SU-DHL-6 (cell line): ENCODE measurements at regions not wholly inside any gene's neighbourhood (a gene's known extent, or its start where the extent isn't known, plus 50 kb on each side); places are given as distances from the start of the nearest gene placed in this dataset.

Experiments
- H2AFZ ChIP-seq: fragments of 200-600 bp; sonication (generic); 2 replicates; pipeline ENCODE4 v1.6.1; 2014; ENCODE audit warnings: low read depth, mild to moderate bottlenecking, moderate library complexity, mixed read lengths, antibody characterized with exemption, low read length; ENCODE audit not compliant: severe bottlenecking
- H3F3A ChIP-seq: fragments of 200-600 bp; shearing (Covaris generic); 2 replicates; pipeline ENCODE4 v1.6.0; 2016; ENCODE audit warnings: antibody characterized with exemption, mild to moderate bottlenecking; ENCODE audit not compliant: insufficient read depth
- H3K27ac ChIP-seq: fragments of 200-600 bp; sonication (generic); 2 replicates; pipeline ENCODE4 v1.5.1; 2016; ENCODE audit warnings: low read depth, mild to moderate bottlenecking, low read length, moderate library complexity, mixed read lengths
- H3K27me3 ChIP-seq: fragments of 200-600 bp; sonication (generic), shearing (Covaris generic); 2 replicates; pipeline ENCODE4 v1.6.0; 2014; ENCODE audit warnings: mild to moderate bottlenecking, low read length
- H3K36me3 ChIP-seq: fragments of 200-600 bp; sonication (generic); 2 replicates; pipeline ENCODE4 v1.6.1; 2014; ENCODE audit warnings: mild to moderate bottlenecking, low read length, mixed read lengths
- H3K4me2 ChIP-seq: fragments of 300-600, 200-600 bp; shearing (Covaris generic), sonication (generic); 2 replicates; pipeline ENCODE4 v1.6.0; 2014; ENCODE audit warnings: low read length, low read depth, mild to moderate bottlenecking; ENCODE audit not compliant: poor library complexity, severe bottlenecking
- H3K4me3 ChIP-seq: fragments of 200-600 bp; sonication (generic); 2 replicates; pipeline ENCODE4 v1.5.1; 2014; ENCODE audit warnings: antibody characterized with exemption, low read length, mild to moderate bottlenecking, mixed read lengths; ENCODE audit not compliant: insufficient read depth, poor library complexity, severe bottlenecking
- H3K79me2 ChIP-seq: fragments of 200-600 bp; sonication (generic); 2 replicates; pipeline ENCODE4 v1.6.1; 2014; ENCODE audit warnings: mild to moderate bottlenecking, low read length, moderate library complexity; ENCODE audit not compliant: insufficient read depth
- H3K9ac ChIP-seq: fragments of 200-600 bp; sonication (generic); 2 replicates; pipeline ENCODE4 v1.7.0; 2014; ENCODE audit warnings: mild to moderate bottlenecking, low read length
- H3K9me2 ChIP-seq: fragments of 200-600 bp; sonication (generic); replicated peaks from 2 replicates; pipeline ENCODE4 v1.6.1; 2014; ENCODE audit warnings: low read length; ENCODE audit not compliant: insufficient read depth
- H3K9me3 ChIP-seq: fragments of 200-600 bp; sonication (generic); 2 replicates; pipeline ENCODE4 v1.6.1; 2014; ENCODE audit warnings: low read length, mixed read lengths; ENCODE audit not compliant: insufficient read depth
- H4K20me1 ChIP-seq: fragments of 200-600 bp; sonication (generic); 2 replicates; pipeline ENCODE4 v1.6.1; 2014; ENCODE audit warnings: low read depth, mild to moderate bottlenecking, antibody characterized with exemption, low read length, moderate library complexity, mixed read lengths
- EZH2phosphoT487 ChIP-seq: fragments of 200-600 bp; sonication (generic), shearing (Covaris generic); conservative IDR thresholded peaks from 2 replicates; pipeline ENCODE4 v1.6.1; 2018; ENCODE audit warnings: mild to moderate bottlenecking, antibody characterized with exemption, low read length, moderate library complexity, mixed read lengths
- TF ChIP-seq, protein P1 (sequence below): fragments of 200-600 bp; sonication (generic); IDR thresholded peaks from one replicate; pipeline ENCODE4 v1.5.1; 2017; ENCODE audit warnings: antibody characterized with exemption, mild to moderate bottlenecking, low read length, moderate library complexity; ENCODE audit not compliant: insufficient read depth, poor library complexity, severe bottlenecking

DNA sequence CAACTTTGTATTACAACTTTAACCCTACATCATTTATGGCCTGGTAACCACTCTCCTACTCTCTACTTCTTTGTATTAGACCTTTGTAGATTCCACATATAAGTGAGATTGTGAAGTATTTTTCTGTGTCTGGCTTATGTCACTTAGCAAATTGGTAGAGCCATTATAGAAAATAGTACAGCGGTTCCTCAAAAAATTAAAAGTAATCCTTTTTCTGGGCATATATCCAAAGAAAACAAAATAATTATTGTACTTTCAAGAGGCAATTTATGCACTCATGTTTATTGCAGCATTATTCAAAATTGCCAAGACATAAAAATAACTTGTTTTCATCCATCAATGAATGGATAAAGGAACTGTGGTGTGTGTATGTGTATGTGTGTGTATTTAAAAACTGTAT is 537.5 kb upstream of the FSIP2 start:
- Histone ChIP-seq H3K79me2 (no peaks in the 10 kb centered on the region), H2AFZ (no peak overlapping the region), H3K27me3 (no peaks in the 10 kb centered on the region)

DNA sequence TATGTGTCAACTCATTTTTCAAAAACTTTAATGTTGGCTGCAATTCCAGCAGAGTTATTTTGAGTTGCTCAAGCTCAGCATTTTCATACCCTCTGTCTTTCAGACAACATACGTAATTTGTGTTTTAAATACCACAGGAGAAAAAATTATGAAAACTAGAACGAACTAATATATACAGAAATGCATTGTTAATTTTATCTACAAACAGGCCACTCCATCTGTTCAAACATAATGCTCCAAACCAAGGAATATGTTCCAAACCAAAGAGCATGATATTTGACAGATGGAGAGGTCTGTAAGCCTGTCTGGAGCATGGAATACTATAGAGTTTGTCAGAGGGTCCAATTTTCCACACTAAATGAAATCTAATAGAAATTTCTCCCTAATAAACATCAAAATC is 536.2 kb upstream of the FSIP2 start:
- no peak overlapping the region for H3K4me3 ChIP-seq
- H2AFZ ChIP-seq, result no peak overlapping the region
- H3K27me3 ChIP-seq, result no peaks in the 10 kb centered on the region
- H3K4me2 ChIP-seq, result no peak overlapping the region
- no peak for TF ChIP-seq EZH2phosphoT487
- TF ChIP-seq, protein P1, sequence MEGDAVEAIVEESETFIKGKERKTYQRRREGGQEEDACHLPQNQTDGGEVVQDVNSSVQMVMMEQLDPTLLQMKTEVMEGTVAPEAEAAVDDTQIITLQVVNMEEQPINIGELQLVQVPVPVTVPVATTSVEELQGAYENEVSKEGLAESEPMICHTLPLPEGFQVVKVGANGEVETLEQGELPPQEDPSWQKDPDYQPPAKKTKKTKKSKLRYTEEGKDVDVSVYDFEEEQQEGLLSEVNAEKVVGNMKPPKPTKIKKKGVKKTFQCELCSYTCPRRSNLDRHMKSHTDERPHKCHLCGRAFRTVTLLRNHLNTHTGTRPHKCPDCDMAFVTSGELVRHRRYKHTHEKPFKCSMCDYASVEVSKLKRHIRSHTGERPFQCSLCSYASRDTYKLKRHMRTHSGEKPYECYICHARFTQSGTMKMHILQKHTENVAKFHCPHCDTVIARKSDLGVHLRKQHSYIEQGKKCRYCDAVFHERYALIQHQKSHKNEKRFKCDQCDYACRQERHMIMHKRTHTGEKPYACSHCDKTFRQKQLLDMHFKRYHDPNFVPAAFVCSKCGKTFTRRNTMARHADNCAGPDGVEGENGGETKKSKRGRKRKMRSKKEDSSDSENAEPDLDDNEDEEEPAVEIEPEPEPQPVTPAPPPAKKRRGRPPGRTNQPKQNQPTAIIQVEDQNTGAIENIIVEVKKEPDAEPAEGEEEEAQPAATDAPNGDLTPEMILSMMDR, result no peak
- no peaks in the 10 kb centered on the region for H3K9me3 ChIP-seq
- no peaks in the 10 kb centered on the region for H3K9me2 ChIP-seq
- no peaks in the 10 kb centered on the region for H3K36me3 ChIP-seq
- no peaks in the 10 kb centered on the region for H3F3A ChIP-seq
- H3K79me2 ChIP-seq, result no peaks in the 10 kb centered on the region
- no peak overlapping the region for H3K9ac ChIP-seq
- H3K27ac ChIP-seq, result no peak overlapping the region
- H4K20me1 ChIP-seq, result no peaks in the 10 kb centered on the region

More for the DNA sequence above, 537.5 kb upstream of the FSIP2 start:
- Histone ChIP-seq H4K20me1 (no peaks in the 10 kb centered on the region), H3K9me2 (no peaks in the 10 kb centered on the region), H3K9me3 (no peaks in the 10 kb centered on the region), H3K4me3 (no peak overlapping the region), H3K9ac (no peak overlapping the region), H3K36me3 (no peaks in the 10 kb centered on the region), H3F3A (no peaks in the 10 kb centered on the region), H3K4me2 (no peak overlapping the region), H3K27ac (no peak overlapping the region)
- no peak for TF ChIP-seq EZH2phosphoT487
- TF ChIP-seq, protein P1, result no peak

DNA sequence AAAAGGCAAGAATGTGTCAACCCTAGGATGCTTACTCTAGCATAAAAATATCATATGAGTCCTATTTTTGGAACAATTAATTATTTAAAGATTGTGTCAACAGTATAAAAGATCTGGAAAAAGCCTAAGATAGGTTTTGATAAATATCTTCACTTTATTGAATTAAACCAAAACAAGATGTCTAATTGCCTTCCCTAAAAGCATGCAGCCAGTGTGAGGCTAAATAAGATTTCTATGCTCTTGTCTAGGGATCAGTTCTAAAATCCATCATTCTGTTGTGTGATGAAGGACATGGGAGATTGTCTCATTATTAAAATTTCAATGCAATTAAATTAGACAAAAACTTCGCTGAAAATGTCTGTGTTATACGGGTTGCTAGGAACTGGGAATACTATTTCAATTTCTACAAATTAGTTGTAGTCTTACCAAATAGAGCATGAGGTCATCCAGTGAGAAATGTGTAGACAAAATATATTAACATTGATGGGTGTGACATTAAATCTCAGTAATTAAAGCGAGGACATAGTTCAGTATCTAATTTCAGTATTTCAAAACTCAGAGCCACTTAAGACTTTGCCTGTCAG is 535.6 kb upstream of the FSIP2 start:
- no peak overlapping the region for H3K4me3 ChIP-seq
- H3K79me2 ChIP-seq, result no peaks in the 10 kb centered on the region
- TF ChIP-seq EZH2phosphoT487, result no peak
- TF ChIP-seq, protein P1, result no peak
- no peaks in the 10 kb centered on the region for H4K20me1 ChIP-seq
- H3K9me2 ChIP-seq, result no peaks in the 10 kb centered on the region
- no peak overlapping the region for H3K9ac ChIP-seq
- no peaks in the 10 kb centered on the region for H3K36me3 ChIP-seq
- no peak overlapping the region for H2AFZ ChIP-seq
- no peak overlapping the region for H3K27ac ChIP-seq
- H3K4me2 ChIP-seq, result no peak overlapping the region
- H3K27me3 ChIP-seq, result no peaks in the 10 kb centered on the region
- H3K9me3 ChIP-seq, result no peaks in the 10 kb centered on the region
- H3F3A ChIP-seq, result no peaks in the 10 kb centered on the region
